GM23248 (cell line): ENCODE measurements at regions not wholly inside any gene's neighbourhood (a gene's known extent, or its start where the extent isn't known, plus 50 kb on each side); places are given as distances from the start of the nearest gene placed in this dataset.

Source experiments
- EZH2 ChIP-seq: fragments of 200-600 bp; sonication (generic); IDR thresholded peaks from 2 replicates; pipeline ENCODE4 v1.6.1; 2018; ENCODE audit warnings: antibody characterized with exemption, mild to moderate bottlenecking; ENCODE audit not compliant: insufficient read depth, poor library complexity, severe bottlenecking
- EZH2phosphoT487 ChIP-seq: fragments of 200-600 bp; sonication (generic); IDR thresholded peaks from 2 replicates; pipeline ENCODE4 v1.6.1; 2018; ENCODE audit warnings: antibody characterized with exemption, moderate library complexity, mild to moderate bottlenecking, low read depth; ENCODE audit not compliant: insufficient read depth

- TF ChIP-seq EZH2 (no peak), EZH2phosphoT487 (no peak)
Measured at GRCh38 chr5:57601996-57602395, 119.4 kb upstream of the ACTBL2 start.
